Activated naive CD4-positive, alpha-beta T cell treated with anti-CD3 and anti-CD28 coated beads, Interleukin-2, amount 50 U/mL, for 24 hours (primary cell): ENCODE measurements at regions not wholly inside any gene's neighbourhood (a gene's known extent, or its start where the extent isn't known, plus 50 kb on each side); places are given as distances from the start of the nearest gene placed in this dataset.
A peak's percentile ranks its signal among the peaks of the same experiment; 100 is the strongest.
"Not testable (repeated sequence)": the region's sequence is repeated elsewhere in the genome, so short reads cannot be mapped to it uniquely, and the experiment has no call there.

Experiments used
- H3K27ac Mint-ChIP-seq: one replicate; pipeline ENCODE4 v1.8.0; 2021; ENCODE audit warnings: mild to moderate bottlenecking, mixed read lengths
- H3K27me3 Mint-ChIP-seq: one replicate; pipeline ENCODE4 v1.8.0; 2021; ENCODE audit warnings: mixed read lengths
- H3K36me3 Mint-ChIP-seq: one replicate; pipeline ENCODE4 v1.8.0; 2021; ENCODE audit warnings: mixed read lengths
- H3K4me1 Mint-ChIP-seq: one replicate; pipeline ENCODE4 v1.8.0; 2021; ENCODE audit warnings: mixed read lengths
- H3K4me3 Mint-ChIP-seq: one replicate; pipeline ENCODE4 v1.8.0; 2021; ENCODE audit warnings: mild to moderate bottlenecking, mixed read lengths
- H3K9me3 Mint-ChIP-seq: one replicate; pipeline ENCODE4 v1.8.0; 2021; ENCODE audit warnings: mixed read lengths

DNA sequence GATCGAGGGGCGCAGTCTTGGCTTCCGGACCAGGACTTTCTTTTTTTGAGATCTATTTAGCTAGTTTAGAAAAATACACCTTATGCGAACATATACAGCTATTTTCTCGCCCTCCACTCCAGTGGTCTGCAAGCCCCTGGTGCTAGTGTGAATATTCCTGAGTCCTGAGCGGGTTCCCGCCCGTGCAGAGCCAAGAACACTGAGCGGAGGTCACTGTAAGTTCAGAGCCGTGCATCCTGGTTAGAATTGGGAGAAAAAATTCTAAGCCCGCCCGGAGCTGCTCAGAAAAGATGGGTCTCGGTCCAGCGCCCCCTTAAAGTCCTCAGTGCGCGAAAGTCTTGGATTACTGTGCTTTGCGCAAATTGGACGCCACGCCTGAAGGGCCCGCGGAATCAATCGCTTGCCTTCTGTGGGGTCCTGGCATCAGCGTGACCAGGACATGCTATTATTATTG, 117.7 kb downstream of the KCNRG start:
- Mint-ChIP-seq H3K4me1 (peaks cover 43% of the 10 kb centered on the region), H3K36me3 (no peaks in the 10 kb centered on the region), H3K9me3 (no peaks in the 10 kb centered on the region), H3K4me3 (peak overlapping the region; percentile 74), H3K27ac (no peak overlapping the region), H3K27me3 (peaks cover 26% of the 10 kb centered on the region)

DNA sequence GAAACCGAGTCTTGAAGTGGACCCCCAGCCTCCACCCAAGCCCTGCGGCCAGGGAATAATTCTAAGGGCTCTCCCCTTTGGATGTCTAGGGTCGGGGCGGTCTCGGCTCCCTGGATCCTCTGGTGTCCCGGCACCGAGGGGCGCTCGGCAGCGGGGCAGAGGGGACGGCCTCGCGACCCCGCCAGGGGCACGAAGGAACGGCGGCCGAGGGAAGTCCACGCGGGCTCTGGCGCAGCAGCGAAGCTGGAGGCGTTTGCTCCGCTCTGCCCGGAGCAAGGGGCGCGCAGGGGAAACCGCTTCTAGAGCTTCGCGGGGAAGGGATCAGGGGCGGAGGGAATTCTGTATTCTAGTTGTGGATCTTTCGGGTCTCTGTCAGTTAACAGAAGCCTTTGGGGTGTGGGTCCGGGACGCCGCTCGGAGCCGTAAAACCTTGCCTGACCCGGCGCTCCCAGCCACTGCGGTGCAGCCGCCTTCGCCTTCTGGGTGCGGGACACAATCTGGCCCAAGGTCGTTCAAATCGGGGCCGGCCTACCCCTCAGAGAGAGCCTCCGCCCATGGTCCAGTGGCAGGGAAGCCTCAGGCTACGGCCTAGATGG, 118.2 kb downstream of the KCNRG start:
- H3K9me3 Mint-ChIP-seq = no peaks in the 10 kb centered on the region
- no peaks in the 10 kb centered on the region for H3K36me3 Mint-ChIP-seq
- H3K27me3 Mint-ChIP-seq = peaks cover 26% of the 10 kb centered on the region
- no peak overlapping the region for H3K4me3 Mint-ChIP-seq
- H3K4me1 Mint-ChIP-seq = peaks cover 38% of the 10 kb centered on the region
- peak overlapping the region; percentile 46 for H3K27ac Mint-ChIP-seq

DNA sequence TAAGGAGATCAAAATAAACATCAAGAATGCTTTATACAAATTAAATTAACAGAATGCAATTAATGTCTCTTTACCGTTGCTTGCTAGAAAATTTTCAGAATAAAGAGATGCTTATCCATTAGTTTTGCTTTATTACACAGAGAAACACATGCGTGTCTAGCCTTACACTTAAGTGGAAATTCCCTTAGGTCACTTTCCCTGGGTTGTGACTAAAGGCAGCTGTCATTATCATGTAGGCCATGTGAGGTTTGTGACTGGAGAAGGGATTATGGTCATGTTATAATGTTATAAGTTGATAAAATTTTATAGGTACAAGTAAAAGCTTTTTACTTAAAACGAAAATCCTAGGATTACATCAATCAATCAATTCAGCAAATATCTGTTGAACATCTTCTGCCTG, 121.0 kb downstream of the KCNRG start:
- H3K36me3 Mint-ChIP-seq = no peaks in the 10 kb centered on the region
- H3K9me3 Mint-ChIP-seq = no peaks in the 10 kb centered on the region
- H3K4me1 Mint-ChIP-seq = peaks cover 22% of the 10 kb centered on the region
- H3K27ac Mint-ChIP-seq = no peak overlapping the region
- H3K4me3 Mint-ChIP-seq = no peak overlapping the region
- peaks cover 15% of the 10 kb centered on the region for H3K27me3 Mint-ChIP-seq

DNA sequence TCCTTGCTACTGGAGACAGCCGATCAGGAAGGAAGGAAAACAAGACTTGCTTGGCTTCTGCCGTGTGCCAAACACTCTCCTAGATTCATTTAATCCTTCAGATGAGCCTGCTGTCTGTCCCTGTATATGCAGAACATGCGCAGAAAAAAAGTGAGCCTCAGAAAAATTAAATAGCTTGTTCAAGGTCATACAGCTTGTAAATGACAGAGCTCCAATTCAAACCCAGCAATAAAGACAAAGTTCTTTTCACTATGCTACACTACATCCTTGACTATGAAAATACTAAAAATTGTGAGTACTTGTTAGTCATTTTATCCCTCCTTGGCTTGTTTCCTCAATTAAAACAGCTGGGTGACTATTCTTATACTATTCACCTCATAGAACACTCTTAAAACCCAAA, 121.4 kb downstream of the KCNRG start:
- peaks cover 12% of the 10 kb centered on the region for H3K27me3 Mint-ChIP-seq

DNA sequence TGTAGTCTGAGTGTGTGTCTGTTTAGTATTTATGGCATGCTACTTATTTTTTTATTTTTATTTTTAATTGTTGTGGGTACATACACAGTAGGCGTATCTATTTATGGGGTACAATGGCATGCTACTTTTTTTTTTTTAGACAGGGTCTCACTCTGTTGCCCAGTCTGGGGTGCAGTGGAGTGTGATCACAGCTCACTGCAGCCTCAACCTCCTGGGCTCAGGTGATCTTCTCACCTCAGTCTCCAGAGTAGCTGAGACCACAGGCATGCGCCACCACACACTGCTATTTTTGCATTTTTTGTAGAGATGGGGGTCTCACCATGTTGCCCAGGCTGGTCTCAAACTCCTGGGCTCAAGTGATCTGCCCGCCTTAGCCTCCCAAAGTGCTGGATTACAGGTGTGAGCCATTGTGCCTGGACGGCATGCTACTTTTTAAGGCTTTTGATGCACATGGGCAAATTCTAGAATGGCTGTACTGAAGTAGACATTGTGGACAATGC, 124.2 kb downstream of the KCNRG start:
- not testable (repeated sequence) for H3K9me3 Mint-ChIP-seq, H3K27ac Mint-ChIP-seq, H3K27me3 Mint-ChIP-seq, H3K4me1 Mint-ChIP-seq, H3K36me3 Mint-ChIP-seq, H3K4me3 Mint-ChIP-seq

More for the DNA sequence above, 121.4 kb downstream of the KCNRG start:
- Mint-ChIP-seq H3K4me3 (no peak overlapping the region), H3K4me1 (peaks cover 17% of the 10 kb centered on the region), H3K27ac (no peak overlapping the region), H3K9me3 (no peaks in the 10 kb centered on the region), H3K36me3 (no peaks in the 10 kb centered on the region)

DNA sequence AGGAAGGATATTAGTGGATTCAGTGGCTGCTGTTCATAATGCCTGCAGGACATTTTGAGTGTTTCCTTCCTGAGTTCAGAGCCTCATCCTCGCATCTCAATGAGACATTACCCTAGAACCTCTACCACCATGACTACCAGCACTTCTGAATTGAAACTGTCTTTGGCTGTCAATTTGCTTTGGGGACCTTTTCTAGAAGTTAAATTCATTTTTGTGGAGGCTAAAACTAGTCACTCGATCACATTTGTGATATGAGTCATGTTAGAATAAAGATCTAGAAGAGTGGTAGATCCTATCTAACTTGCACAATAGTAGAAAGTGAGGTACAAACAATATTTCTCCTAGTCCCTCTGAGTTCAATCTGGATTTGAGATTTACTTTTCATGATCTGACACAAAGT, 124.9 kb downstream of the KCNRG start:
- H3K4me3 Mint-ChIP-seq = no peak overlapping the region
- no peaks in the 10 kb centered on the region for H3K9me3 Mint-ChIP-seq
- H3K36me3 Mint-ChIP-seq = no peaks in the 10 kb centered on the region
- no peaks in the 10 kb centered on the region for H3K27me3 Mint-ChIP-seq
- H3K4me1 Mint-ChIP-seq = peaks cover 6% of the 10 kb centered on the region
- H3K27ac Mint-ChIP-seq = no peak overlapping the region

DNA sequence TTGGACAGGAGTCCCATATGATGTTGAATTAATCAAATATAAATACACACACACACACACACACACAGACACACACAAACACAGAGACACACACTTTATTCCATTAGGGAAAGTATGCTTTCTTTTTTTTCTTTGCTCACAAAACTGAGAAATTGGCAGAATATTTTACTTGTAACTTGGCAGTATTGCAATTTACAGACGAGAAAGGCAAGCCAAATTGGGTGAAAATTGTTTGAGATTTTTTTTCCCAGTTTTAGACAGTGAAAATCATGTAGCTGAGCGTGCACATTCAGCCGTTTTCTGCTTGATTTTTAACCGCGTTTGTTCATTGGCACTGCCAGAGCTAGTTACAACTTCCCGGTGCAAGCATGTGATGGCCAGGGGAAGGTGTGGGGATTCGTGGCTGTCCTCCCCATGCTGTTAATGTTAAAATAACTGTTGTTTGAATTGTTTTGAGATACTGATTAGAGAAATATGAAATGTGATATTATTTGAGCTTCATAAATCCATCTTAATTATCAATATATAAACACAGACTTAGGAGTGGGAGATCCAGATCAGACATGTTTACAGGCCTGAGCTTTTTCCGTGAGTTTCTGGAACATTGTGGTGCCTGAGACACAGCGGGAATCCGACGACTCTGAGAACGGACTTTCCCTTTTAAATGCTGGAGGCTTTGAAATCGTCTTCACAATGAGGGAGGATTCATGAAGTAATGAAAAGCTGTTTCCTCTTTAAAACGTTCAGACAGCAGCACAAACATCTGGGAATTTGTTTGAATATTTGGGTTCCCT, 125.5 kb downstream of the KCNRG start:
- Mint-ChIP-seq H3K4me3 (no peak overlapping the region), H3K4me1 (peaks cover 6% of the 10 kb centered on the region), H3K9me3 (no peaks in the 10 kb centered on the region), H3K27me3 (no peaks in the 10 kb centered on the region), H3K36me3 (no peaks in the 10 kb centered on the region), H3K27ac (no peak overlapping the region)

DNA sequence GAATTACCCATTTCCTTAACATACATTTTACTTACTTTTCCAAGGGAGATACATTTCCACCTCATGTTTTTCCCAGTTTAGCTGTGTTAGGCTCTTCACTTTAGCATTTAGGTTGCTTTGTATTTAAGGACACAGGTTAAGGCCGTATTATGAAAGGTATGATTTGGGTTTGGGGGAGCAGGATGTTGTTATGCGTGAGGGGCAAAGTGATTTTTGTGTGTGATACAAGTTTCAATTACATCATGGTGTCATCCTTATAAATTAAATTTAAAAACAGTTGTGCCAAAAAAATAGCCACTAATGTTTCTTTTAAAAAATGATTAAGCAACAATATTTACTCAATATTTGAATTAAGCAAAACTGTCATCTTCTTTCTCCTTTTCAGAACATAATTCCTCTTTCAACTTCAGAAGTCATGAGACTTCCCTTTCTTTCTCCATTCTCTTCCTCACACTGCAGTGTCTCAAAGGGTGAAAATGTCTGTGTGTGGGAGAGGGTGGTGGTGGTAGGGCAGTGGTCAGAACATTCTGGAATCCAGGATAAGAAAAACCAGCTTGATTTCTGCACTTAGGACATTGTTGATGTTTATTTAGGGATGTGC, 126.2 kb downstream of the KCNRG start:
- Mint-ChIP-seq H3K36me3 (no peaks in the 10 kb centered on the region), H3K27me3 (no peaks in the 10 kb centered on the region), H3K9me3 (no peaks in the 10 kb centered on the region), H3K4me3 (no peak overlapping the region), H3K4me1 (peaks cover 6% of the 10 kb centered on the region), H3K27ac (peak overlapping the region; percentile 42)

DNA sequence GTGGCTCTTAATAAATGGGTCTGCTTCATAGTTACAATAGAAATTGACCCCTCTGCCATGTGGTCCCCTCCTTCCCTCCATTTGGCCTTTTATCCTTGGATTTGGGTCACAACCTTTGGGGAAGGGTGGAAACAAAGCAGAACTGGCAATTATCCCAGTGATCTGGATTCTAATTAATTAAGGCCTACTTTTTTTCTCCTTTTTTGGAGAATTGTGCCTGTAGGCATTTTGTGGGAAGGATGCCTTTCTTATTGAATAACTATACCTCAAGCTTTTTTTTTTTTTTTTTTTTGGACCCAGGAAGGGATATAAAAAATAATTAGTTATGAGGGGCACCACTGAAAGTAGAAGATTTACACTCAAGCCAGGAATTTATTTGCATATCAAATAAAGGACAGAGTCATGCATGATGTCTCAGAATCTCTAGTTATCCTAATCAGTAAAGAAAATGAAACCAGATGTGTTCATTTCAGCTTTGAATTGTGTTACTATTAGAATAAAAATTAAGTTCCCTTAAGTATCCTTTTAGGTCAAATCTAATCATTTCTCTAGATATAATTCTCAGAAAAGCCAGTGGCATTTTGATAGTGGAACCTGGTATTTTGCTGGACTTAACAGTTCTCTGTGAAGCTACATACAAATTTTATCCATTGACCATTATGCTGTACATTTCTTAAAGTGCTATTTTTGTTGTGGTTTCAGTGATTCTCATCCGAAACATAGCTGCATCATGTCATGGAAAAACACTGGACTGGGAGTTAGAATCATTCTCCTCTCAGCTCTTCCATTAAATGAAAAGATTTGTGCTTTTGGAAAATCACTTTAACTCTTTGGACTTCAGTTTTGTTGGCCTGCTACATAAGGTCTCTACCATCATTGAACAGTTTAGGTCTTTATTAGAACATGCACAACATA, 129.3 kb downstream of the KCNRG start:
- Mint-ChIP-seq H3K9me3 (no peaks in the 10 kb centered on the region), H3K4me3 (no peak overlapping the region), H3K4me1 (peaks cover 6% of the 10 kb centered on the region), H3K27me3 (no peaks in the 10 kb centered on the region), H3K36me3 (no peaks in the 10 kb centered on the region), H3K27ac (no peak overlapping the region)

DNA sequence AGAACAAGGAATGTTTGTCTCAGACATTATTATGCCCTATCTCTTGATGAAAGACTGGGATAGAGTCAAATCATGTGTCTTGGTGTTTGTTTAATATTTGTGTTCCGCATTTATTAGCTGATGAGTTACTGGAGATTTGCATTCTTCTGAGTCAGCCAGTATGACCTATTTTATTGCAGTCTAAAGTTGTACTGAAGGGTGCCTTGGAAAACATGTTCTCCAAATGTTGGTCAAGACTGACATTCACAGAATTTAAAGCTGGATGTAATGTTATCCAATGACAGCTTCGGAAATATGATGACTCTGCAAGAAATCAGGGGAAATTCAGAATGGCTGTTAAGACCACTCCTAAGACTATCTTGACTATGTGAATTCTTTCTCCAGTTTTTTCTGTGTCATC, 134.0 kb downstream of the KCNRG start:
- H3K9me3 Mint-ChIP-seq = no peaks in the 10 kb centered on the region
- H3K4me1 Mint-ChIP-seq = peaks cover 18% of the 10 kb centered on the region
- no peaks in the 10 kb centered on the region for H3K36me3 Mint-ChIP-seq
- H3K4me3 Mint-ChIP-seq = no peak overlapping the region
- peak overlapping the region; percentile 23 for H3K27ac Mint-ChIP-seq
- no peaks in the 10 kb centered on the region for H3K27me3 Mint-ChIP-seq

DNA sequence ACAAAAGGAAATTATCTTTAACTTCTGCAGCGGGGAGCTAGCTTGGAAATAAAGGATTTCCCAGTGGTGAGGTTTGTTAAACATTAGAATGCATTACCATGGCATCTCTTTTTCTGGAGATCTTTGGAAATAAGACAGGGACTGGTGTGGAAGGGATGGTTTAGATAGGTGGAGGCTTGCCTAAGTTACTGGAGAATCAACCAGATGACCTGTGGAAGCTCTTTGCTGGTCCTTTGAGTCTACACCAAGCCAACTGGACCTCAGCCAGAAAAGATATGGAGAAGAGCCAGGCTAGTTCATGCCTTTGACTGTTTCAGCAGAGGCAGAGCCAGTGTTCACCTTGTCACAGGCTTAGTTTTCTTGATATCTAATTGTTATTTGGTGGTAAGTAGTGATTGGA, 134.7 kb downstream of the KCNRG start:
- no peaks in the 10 kb centered on the region for H3K27me3 Mint-ChIP-seq
- H3K27ac Mint-ChIP-seq = no peak overlapping the region
- peaks cover 18% of the 10 kb centered on the region for H3K4me1 Mint-ChIP-seq
- no peaks in the 10 kb centered on the region for H3K9me3 Mint-ChIP-seq
- H3K4me3 Mint-ChIP-seq = no peak overlapping the region
- H3K36me3 Mint-ChIP-seq = no peaks in the 10 kb centered on the region

DNA sequence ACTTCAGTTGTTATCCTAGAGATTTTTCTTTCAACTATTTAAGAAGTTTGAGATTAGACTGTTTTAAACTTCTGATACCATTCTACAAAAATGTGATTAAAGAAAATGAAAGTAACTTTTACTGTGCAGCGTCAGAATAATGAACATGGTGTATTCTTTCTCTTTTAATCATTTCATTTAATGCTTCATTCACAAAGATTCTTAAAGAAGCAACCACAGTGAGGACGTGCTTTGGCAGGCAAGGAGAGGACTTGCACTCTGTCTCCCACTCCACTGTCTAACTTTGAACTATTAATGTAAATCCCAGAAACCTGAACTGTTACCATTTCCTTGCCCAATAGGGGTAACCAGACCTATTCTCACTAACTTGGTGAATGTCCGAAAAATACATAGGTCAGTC, 137.0 kb downstream of the KCNRG start:
- Mint-ChIP-seq H3K9me3 (no peaks in the 10 kb centered on the region), H3K27ac (peak overlapping the region; percentile 26), H3K27me3 (no peaks in the 10 kb centered on the region), H3K4me3 (peak overlapping the region; percentile 15), H3K36me3 (no peaks in the 10 kb centered on the region), H3K4me1 (peaks cover 18% of the 10 kb centered on the region)

DNA sequence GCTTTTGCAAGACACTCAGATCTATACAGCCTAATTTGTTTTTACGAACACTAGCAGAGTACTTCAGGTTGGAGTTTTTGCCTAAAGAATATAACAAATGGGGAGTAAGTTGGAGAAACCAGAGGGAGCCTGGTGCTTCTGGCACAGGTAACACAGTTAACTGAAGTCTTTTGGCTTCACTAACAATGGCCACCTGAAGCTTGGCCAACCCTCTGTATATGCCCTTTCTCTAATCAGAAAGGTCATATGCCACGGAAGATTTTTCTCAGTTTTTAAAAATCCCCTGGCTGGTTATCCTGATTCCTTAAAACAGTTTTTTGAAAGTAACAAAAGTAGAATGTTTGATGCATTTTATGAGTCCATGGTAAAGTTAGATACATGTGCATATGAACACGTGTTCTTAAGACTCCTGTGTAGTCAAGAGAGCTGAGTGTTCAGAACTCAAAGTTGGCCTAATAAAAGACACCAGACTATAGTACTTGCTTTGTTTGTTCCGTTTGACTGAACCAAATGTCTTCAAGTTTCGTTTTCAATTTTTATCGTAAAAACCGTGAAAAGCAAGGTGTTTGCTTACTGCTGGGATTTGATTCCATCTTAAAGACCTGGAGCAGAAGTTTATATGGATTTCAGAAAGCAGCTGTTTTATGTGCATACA, 137.5 kb downstream of the KCNRG start:
- Mint-ChIP-seq H3K27me3 (no peaks in the 10 kb centered on the region), H3K27ac (no peak overlapping the region), H3K36me3 (no peaks in the 10 kb centered on the region), H3K9me3 (no peaks in the 10 kb centered on the region), H3K4me1 (peaks cover 18% of the 10 kb centered on the region), H3K4me3 (peak overlapping the region; percentile 15)

DNA sequence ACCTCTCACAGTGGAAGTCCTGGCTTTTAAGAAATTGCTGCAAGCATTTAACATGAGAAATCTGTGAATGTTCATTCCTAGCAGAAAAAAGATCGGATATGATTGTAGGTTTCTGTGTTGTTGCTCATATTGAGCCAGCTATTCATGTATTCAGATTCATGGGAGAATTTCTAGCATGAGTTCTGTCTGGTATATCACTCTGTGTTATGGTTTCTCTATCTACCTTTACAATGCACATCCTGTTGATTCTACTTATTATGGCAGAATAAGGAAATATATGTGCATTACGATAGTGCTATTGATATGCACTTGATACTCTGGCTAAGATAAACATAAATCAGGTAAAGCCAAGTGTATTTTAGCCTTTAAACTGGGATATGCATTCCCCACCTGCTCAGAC, 138.2 kb downstream of the KCNRG start:
- Mint-ChIP-seq H3K9me3 (no peaks in the 10 kb centered on the region), H3K4me3 (no peak overlapping the region), H3K27ac (no peak overlapping the region), H3K27me3 (no peaks in the 10 kb centered on the region), H3K36me3 (no peaks in the 10 kb centered on the region), H3K4me1 (peaks cover 18% of the 10 kb centered on the region)

DNA sequence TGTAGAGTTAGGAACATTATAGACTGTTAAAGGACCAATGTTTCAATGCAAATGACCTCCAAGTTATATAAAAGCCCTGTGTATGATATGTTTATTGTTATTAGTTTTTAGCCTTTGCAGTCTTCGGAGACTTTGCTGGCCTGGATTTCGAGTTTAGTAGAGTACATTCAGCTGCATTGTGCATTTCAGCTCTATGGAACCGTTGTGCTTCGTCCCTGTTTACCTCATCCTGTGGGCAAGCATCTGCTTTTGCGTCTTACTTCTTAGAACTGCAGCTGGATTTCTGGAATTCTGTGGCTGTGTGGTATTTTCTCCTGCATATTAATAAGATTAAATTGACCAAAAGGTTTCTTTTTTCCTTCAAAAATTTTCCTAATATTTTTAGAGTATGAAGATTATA, 138.6 kb downstream of the KCNRG start:
- no peaks in the 10 kb centered on the region for H3K36me3 Mint-ChIP-seq
- no peak overlapping the region for H3K27ac Mint-ChIP-seq
- no peaks in the 10 kb centered on the region for H3K27me3 Mint-ChIP-seq
- H3K4me1 Mint-ChIP-seq = peaks cover 18% of the 10 kb centered on the region
- no peak overlapping the region for H3K4me3 Mint-ChIP-seq
- no peaks in the 10 kb centered on the region for H3K9me3 Mint-ChIP-seq
